ENCODE measurements at regions not wholly inside any gene's neighbourhood (a gene's known extent, or its start where the extent isn't known, plus 50 kb on each side); places are given as distances from the start of the nearest gene placed in this dataset.

- no peak overlapping the region for H3K4me2 ChIP-seq (ENCODE audit: low read length)
- DNase-seq (ENCODE audit: low read depth) = no peak
- H3K4me1 Mint-ChIP-seq (ENCODE audit: low read depth, unreplicated experiment) = no peaks in the 10 kb centered on the region
Observed at GRCh38 chr11:119964136-119965025, 173.5 kb downstream of the TRIM29 start.

GRCh38 chr11:119957951-119958350 is 180.0 kb downstream of the TRIM29 start:
- DNase-seq (ENCODE audit: low read depth) = no peak
- H3K4me3 Mint-ChIP-seq (ENCODE audit: unreplicated experiment) = no peak overlapping the region

More at GRCh38 chr11:119964136-119965025, 173.5 kb downstream of the TRIM29 start:
- no peak for FAIRE-seq
- Mint-ChIP-seq H3K9me3 (ENCODE audit: unreplicated experiment) (no peaks in the 10 kb centered on the region), H3K27ac (ENCODE audit: unreplicated experiment) (no peak overlapping the region), H3K36me3 (ENCODE audit: low read depth, unreplicated experiment) (no peaks in the 10 kb centered on the region), H3K27me3 (ENCODE audit: low read depth, unreplicated experiment) (peaks cover 25% of the 10 kb centered on the region), H3K4me3 (ENCODE audit: unreplicated experiment) (no peak overlapping the region)
- no peak overlapping the region for H3K9ac ChIP-seq (ENCODE audit: low read length)
- peaks cover 30% of the 10 kb centered on the region for H3K27me3 ChIP-seq (ENCODE audit: insufficient read depth, low read length)
- no peaks in the 10 kb centered on the region for H3K9me3 ChIP-seq (ENCODE audit: insufficient read depth, low read depth, low read length)
- H3K36me3 ChIP-seq (ENCODE audit: insufficient read depth, low read length) = no peaks in the 10 kb centered on the region
- H3K4me3 ChIP-seq (ENCODE audit: insufficient read depth, low read depth, low read length) = no peak overlapping the region
- H3K27ac ChIP-seq (ENCODE audit: low read depth, low read length) = no peak overlapping the region
- no peaks in the 10 kb centered on the region for H3K4me1 ChIP-seq (ENCODE audit: insufficient read depth, low read length)
- no peaks in the 10 kb centered on the region for H3K79me2 ChIP-seq (ENCODE audit: insufficient read depth, low read length)
- H2AFZ ChIP-seq (ENCODE audit: low read depth, low read length) = no peak overlapping the region
- no peaks in the 10 kb centered on the region for H4K20me1 ChIP-seq (ENCODE audit: insufficient read depth, low read length)
- TF ChIP-seq EZH2 (IDR thresholded peaks at IDR 0.05; ENCODE audit: insufficient read depth, low read length) (no peak), CTCF (IDR thresholded peaks at IDR 0.05; ENCODE audit: insufficient read depth, low read depth, low read length) (no peak)

More at GRCh38 chr11:119957951-119958350, 180.0 kb downstream of the TRIM29 start:
- H3K9ac ChIP-seq (ENCODE audit: low read length) = no peak overlapping the region
- no peak overlapping the region for H3K27ac ChIP-seq (ENCODE audit: low read depth, low read length)
- H3K9me3 Mint-ChIP-seq (ENCODE audit: unreplicated experiment) = no peaks in the 10 kb centered on the region
- no peak for FAIRE-seq
- no peak overlapping the region for H3K27ac Mint-ChIP-seq (ENCODE audit: unreplicated experiment)
- no peaks in the 10 kb centered on the region for H3K9me3 ChIP-seq (ENCODE audit: insufficient read depth, low read depth, low read length)
- H3K79me2 ChIP-seq (ENCODE audit: insufficient read depth, low read length) = no peaks in the 10 kb centered on the region
- H3K36me3 Mint-ChIP-seq (ENCODE audit: low read depth, unreplicated experiment) = no peaks in the 10 kb centered on the region
- H3K4me1 ChIP-seq (ENCODE audit: insufficient read depth, low read length) = no peaks in the 10 kb centered on the region
- H3K27me3 ChIP-seq (ENCODE audit: insufficient read depth, low read length) = peaks cover 29% of the 10 kb centered on the region
- H3K27me3 Mint-ChIP-seq (ENCODE audit: low read depth, unreplicated experiment) = peaks cover 8% of the 10 kb centered on the region
- H3K36me3 ChIP-seq (ENCODE audit: insufficient read depth, low read length) = no peaks in the 10 kb centered on the region
- no peak overlapping the region for H2AFZ ChIP-seq (ENCODE audit: low read depth, low read length)
- TF ChIP-seq EZH2 (IDR thresholded peaks at IDR 0.05; ENCODE audit: insufficient read depth, low read length) (no peak), CTCF (IDR thresholded peaks at IDR 0.05; ENCODE audit: insufficient read depth, low read depth, low read length) (no peak)
- no peaks in the 10 kb centered on the region for H4K20me1 ChIP-seq (ENCODE audit: insufficient read depth, low read length)
- H3K4me2 ChIP-seq (ENCODE audit: low read length) = no peak overlapping the region
- no peaks in the 10 kb centered on the region for H3K4me1 Mint-ChIP-seq (ENCODE audit: low read depth, unreplicated experiment)
- H3K4me3 ChIP-seq (ENCODE audit: insufficient read depth, low read depth, low read length) = no peak overlapping the region

All from astrocyte (in vitro differentiated cells and primary cell).